Left ventricle myocardium inferior (tissue), 1 donor: ENCODE measurements at regions not wholly inside any gene's neighbourhood (a gene's known extent, or its start where the extent isn't known, plus 50 kb on each side); places are given as distances from the start of the nearest gene placed in this dataset.

Experiments
- DNase-seq: peaks from one replicate; pipeline ENCODE4 v3.0.0-alpha.2; 2020
- H3K27ac ChIP-seq: fragments of 200-600 bp; replicated peaks from 2 replicates; pipeline ENCODE4 v1.8.0; 2021
- H3K27me3 ChIP-seq: fragments of 200-600 bp; 2 replicates; pipeline ENCODE4 v1.8.0; 2021; ENCODE audit warnings: low read depth
- H3K36me3 ChIP-seq: fragments of 200-600 bp; 2 replicates; pipeline ENCODE4 v1.8.0; 2021
- H3K4me1 ChIP-seq: fragments of 200-600 bp; 2 replicates; pipeline ENCODE4 v1.8.0; 2021
- H3K4me3 ChIP-seq: fragments of 200-600 bp; 2 replicates; pipeline ENCODE4 v1.8.0; 2021; ENCODE audit warnings: mild to moderate bottlenecking, moderate library complexity
- H3K9me3 ChIP-seq: fragments of 200-600 bp; replicated peaks from 2 replicates; pipeline ENCODE4 v1.8.0; 2021
- CTCF ChIP-seq: fragments of 200-600 bp; IDR thresholded peaks from 2 replicates; pipeline ENCODE4 v1.8.0; 2021; ENCODE audit warnings: antibody characterized with exemption, mild to moderate bottlenecking, borderline replicate concordance
- intact Hi-C: fragments of 100-400 bp; cut with micrococcal nuclease; formaldehyde crosslinking; loops from one replicate; pipeline ENCODE4 v1.11.0; 2022
- donor health status: DM: no; HTN: yes; CAD: no; lungs with severe emphysema.

- intact Hi-C loops: no loop called here
- no peaks in the 10 kb centered on the region for H3K4me1 ChIP-seq
- no peak overlapping the region for H3K4me3 ChIP-seq
- DNase-seq: no peak
- no peaks in the 10 kb centered on the region for H3K9me3 ChIP-seq
- no peak overlapping the region for H3K27ac ChIP-seq
- no peak for TF ChIP-seq CTCF
- no peaks in the 10 kb centered on the region for H3K36me3 ChIP-seq
- H3K27me3 ChIP-seq: no peaks in the 10 kb centered on the region
These were observed 95.8 kb upstream of the ABCA1 start for GRCh38 chr9:105023788-105024187.

- Histone ChIP-seq H3K27me3 (no peaks in the 10 kb centered on the region), H3K36me3 (no peaks in the 10 kb centered on the region), H3K4me1 (no peaks in the 10 kb centered on the region), H3K4me3 (no peak overlapping the region), H3K27ac (no peak overlapping the region), H3K9me3 (no peaks in the 10 kb centered on the region)
- no peak for DNase-seq
- TF ChIP-seq CTCF: no peak
- intact Hi-C loops: no loop called here
These were observed 96.6 kb upstream of the ABCA1 start for GRCh38 chr9:105024529-105024928.

GRCh38 chr9:105026451-105026850 lies 98.5 kb upstream of the ABCA1 start:
- intact Hi-C loops: no loop called here
- H3K4me3 ChIP-seq: no peak overlapping the region
- TF ChIP-seq CTCF: no peak
- H3K36me3 ChIP-seq: no peaks in the 10 kb centered on the region
- no peaks in the 10 kb centered on the region for H3K4me1 ChIP-seq
- no peaks in the 10 kb centered on the region for H3K27me3 ChIP-seq
- no peaks in the 10 kb centered on the region for H3K9me3 ChIP-seq
- H3K27ac ChIP-seq: no peak overlapping the region
- DNase-seq: no peak

- Histone ChIP-seq H3K9me3 (no peaks in the 10 kb centered on the region), H3K4me3 (no peak overlapping the region), H3K36me3 (no peaks in the 10 kb centered on the region), H3K4me1 (no peaks in the 10 kb centered on the region), H3K27me3 (no peaks in the 10 kb centered on the region), H3K27ac (no peak overlapping the region)
- TF ChIP-seq CTCF: no peak
- intact Hi-C loops: no loop called here
- no peak for DNase-seq
These were observed 99.1 kb upstream of the ABCA1 start for GRCh38 chr9:105027084-105027483.

- H3K27ac ChIP-seq: no peak overlapping the region
- H3K9me3 ChIP-seq: no peaks in the 10 kb centered on the region
- no peaks in the 10 kb centered on the region for H3K27me3 ChIP-seq
- no peaks in the 10 kb centered on the region for H3K4me1 ChIP-seq
- H3K36me3 ChIP-seq: no peaks in the 10 kb centered on the region
- no peak for TF ChIP-seq CTCF
- DNase-seq: no peak
- no peak overlapping the region for H3K4me3 ChIP-seq
- intact Hi-C loops: no loop called here
These were observed 102.3 kb upstream of the ABCA1 start for GRCh38 chr9:105030285-105030684.

GRCh38 chr9:105037139-105037538 lies 109.2 kb upstream of the ABCA1 start:
- TF ChIP-seq CTCF: no peak
- Histone ChIP-seq H3K9me3 (peaks cover 14% of the 10 kb centered on the region), H3K27me3 (no peaks in the 10 kb centered on the region), H3K4me1 (peaks cover 6% of the 10 kb centered on the region), H3K4me3 (no peak overlapping the region), H3K36me3 (no peaks in the 10 kb centered on the region), H3K27ac (no peak overlapping the region)
- intact Hi-C loops: no loop called here
- DNase-seq: no peak
